GM19035 (cell line): ENCODE measurements at regions not wholly inside any gene's neighbourhood (a gene's known extent, or its start where the extent isn't known, plus 50 kb on each side); places are given as distances from the start of the nearest gene placed in this dataset.

ENCODE experiments used
- ATAC-seq: cut with Tn5 transposase; IDR thresholded peaks from one replicate; pipeline ENCODE4 v1.9.1; 2021; ENCODE audit not compliant: unreplicated experiment

- ATAC-seq, result no peak
These were observed 243.8 kb downstream of the CSNK1G3 start for GRCh38 chr5:123755653-123756317.

GRCh38 chr5:123754908-123755307 lies 242.9 kb downstream of the CSNK1G3 start:
- no peak for ATAC-seq

DNA sequence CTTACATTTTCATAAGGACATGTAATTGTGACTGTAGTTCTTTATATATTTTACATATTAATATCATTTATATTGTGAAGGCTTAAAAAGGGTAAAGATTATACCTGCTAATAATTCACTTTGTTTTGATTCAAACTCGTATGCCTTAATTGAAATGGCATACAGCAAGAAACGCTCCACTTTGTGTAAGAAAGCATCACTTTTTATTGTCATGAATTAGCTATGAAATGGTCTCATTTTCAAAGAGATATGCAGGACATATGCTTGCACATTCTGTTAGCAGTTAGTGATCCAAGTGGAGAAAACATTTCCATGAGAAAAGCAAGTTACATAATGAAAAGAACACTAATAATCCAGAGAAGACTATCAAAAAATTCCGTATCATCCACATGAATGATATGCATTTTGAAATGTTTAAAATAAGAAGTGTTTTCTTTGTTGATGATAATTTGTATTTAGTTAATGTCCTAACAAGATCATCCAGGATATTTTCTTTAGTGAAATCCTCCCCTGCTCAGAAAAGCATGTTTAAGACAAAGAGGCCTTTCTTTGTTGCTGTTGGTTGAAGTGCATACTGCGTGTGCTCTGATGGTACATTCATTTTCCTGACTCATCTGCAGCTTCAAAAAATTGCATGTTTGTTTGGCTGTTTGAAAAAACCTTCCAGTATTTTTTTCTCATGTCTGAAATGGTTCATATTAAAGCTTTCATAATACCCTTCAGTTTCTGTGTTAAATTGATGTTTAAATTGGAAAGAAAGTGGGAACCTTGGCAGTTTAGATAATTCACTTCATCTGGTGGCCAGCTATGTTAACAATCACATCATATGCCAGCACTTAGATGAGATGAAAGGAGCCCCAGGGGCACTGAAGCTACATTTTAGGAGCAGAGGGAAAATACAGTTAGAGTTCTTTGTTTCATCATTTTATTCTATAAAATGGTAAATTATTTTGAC lies 242.2 kb downstream of the CSNK1G3 start:
- ATAC-seq, result no peak

- ATAC-seq, result no peak
These were observed 241.4 kb downstream of the CSNK1G3 start for GRCh38 chr5:123753180-123753936.

- no peak for ATAC-seq
These were observed 240.7 kb downstream of the CSNK1G3 start for GRCh38 chr5:123752552-123753179.

GRCh38 chr5:123751670-123752069 lies 239.7 kb downstream of the CSNK1G3 start:
- ATAC-seq, result no peak

DNA sequence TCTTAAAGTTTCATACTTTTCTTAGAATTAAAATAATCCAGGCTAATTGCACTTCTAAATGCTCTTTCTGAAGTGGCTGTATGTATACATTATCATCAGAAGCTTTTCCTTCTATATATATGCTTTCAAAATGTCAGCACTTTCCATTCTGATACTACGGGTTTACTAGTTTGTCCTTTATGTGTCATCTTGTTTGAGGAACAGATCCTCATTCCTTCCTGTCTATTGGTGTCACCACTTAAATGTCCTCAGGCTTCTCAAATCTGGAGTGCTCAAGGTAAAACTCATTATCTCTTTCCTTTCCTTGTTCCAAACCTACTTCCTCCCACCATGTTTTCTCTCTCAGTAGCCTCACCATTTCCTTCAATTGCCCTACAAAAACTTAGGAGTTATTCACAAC lies 236.3 kb downstream of the CSNK1G3 start:
- no peak for ATAC-seq

- no peak for ATAC-seq
These were observed 234.8 kb downstream of the CSNK1G3 start for GRCh38 chr5:123746683-123747360.

GRCh38 chr5:123743990-123744583 lies 232.1 kb downstream of the CSNK1G3 start:
- ATAC-seq, result no peak

DNA sequence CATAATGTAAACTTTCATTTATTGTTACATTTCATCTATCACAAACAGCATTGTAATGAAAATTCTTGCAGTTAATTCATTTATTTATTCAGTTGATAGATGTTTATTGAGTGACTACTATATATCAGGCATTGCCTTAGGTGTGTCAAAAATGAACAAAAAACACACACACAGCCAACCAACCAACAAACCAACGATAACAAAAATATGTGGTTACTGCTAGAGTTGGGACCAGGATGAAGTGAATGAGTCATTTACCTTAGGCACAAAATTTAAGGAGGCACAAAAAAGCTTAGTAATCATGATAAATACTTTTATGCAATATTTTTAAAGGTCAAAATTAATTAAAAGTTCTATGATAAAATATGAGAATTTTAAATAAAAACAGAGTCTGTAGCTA lies 223.4 kb downstream of the CSNK1G3 start:
- no peak for ATAC-seq

- ATAC-seq, result no peak
These were observed 220.3 kb downstream of the CSNK1G3 start for GRCh38 chr5:123732257-123732656.

- no peak for ATAC-seq
These were observed 210.5 kb downstream of the CSNK1G3 start for GRCh38 chr5:123722451-123722850.

GRCh38 chr5:123721675-123722276 lies 209.8 kb downstream of the CSNK1G3 start:
- no peak for ATAC-seq

DNA sequence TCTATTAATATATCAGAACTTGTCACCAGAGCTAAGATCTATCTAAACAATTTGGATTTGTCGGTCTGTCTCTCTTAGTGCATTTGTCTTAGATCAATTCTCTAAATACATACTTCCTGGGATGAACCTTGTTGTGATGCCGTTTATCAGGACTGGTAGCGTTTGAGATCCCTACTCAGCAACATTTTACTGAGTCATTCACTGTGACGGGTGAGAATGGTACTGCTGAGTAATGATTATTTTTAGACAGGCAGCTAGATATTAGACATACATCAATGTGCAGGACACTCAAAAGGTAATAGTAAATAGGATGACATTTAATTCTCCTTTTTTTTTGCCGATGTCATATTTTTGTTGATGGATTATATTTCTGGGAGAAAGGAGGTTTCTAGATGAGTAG lies 209.0 kb downstream of the CSNK1G3 start:
- no peak for ATAC-seq

- ATAC-seq, result no peak
These were observed 208.4 kb downstream of the CSNK1G3 start for GRCh38 chr5:123720339-123720738.

- ATAC-seq, result no peak
These were observed 207.0 kb downstream of the CSNK1G3 start for GRCh38 chr5:123719004-123719403.

DNA sequence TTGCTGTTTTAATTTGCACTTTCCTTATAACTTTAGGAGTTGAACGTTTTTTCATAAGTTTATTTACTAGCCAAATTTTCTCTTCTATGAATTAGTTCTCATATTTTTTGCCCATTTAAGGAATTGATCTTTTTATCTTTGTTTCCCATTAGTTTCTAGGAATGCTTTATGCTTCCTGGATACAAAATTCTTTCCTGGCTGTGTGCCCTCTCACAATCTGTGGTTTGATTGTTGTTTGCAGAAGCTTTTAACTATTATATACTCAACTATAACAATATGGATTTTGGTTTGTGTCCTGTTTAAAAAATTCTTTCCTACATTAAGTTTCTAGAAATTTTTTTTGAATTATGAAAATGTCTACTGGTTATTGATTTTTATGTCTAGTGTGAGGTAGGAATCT lies 206.3 kb downstream of the CSNK1G3 start:
- no peak for ATAC-seq

DNA sequence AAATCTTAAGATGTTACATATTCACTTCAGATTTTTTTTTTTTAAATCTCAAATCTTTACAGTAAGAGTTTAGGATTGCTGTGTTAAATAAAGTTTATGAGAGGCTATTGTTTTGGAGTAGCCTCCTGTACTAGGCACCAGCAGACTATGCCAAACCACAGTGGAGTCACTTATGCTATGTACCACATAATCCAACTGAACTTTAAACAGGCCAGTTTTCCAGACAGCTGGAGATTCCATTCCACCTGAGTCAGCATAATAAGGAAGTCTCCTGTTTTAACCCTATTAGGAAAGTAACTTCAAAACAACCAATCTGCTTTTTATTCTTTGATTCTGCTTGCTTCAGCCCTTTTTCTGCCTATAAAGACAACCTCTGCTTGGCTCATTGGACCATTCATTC lies 205.2 kb downstream of the CSNK1G3 start:
- no peak for ATAC-seq

- no peak for ATAC-seq
These were observed 198.1 kb downstream of the CSNK1G3 start for GRCh38 chr5:123710031-123710430.

DNA sequence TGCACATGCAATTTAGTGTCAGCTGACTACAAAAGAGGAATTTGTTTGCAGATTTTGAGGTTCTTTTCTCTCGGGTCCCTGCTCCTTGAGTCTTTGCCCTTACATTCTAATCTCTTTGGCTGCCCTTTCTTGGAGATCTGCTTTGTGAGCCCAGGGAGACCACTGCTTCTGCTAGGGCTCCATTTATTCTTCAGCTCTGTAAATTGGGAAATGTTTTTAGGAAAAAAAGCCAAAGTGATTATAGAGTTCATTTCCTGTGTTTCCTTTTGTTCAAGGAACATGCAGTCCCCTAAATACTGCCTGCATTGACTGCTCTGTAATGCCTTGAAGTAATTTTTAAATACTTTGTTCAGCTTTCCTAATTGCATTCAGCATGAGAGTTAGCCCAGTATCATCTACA lies 197.4 kb downstream of the CSNK1G3 start:
- ATAC-seq, result no peak
